ENCODE measurements at regions not wholly inside any gene's neighbourhood (a gene's known extent, or its start where the extent isn't known, plus 50 kb on each side); places are given as distances from the start of the nearest gene placed in this dataset.

DNA sequence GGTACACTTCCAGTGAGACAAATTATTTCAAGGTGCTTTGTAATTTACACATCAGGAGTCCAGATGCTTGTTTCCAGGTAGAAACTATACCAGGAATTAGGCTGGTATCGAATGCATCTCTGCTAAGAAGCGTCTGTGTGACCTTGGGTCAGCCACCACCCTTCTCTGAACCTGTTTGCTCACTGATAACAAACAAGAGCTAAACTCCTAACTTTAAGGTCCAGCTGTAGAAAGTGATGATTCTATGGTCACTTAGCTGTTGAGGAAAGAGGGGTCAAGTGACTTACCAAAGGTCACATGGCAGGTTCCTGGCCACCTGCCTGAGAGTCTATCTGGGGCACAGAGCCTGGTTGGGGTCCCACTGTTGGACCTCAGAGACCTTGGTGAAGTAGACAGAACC lies 95.4 kb downstream of the HIF1AN start:
- H3K27me3 ChIP-seq (ENCODE audit: control insufficient read depth, extremely low read depth, insufficient read depth, low read length), result peaks cover 10% of the 10 kb centered on the region
- no peak for DNase-seq (ENCODE audit: low read depth, low spot score)

DNA sequence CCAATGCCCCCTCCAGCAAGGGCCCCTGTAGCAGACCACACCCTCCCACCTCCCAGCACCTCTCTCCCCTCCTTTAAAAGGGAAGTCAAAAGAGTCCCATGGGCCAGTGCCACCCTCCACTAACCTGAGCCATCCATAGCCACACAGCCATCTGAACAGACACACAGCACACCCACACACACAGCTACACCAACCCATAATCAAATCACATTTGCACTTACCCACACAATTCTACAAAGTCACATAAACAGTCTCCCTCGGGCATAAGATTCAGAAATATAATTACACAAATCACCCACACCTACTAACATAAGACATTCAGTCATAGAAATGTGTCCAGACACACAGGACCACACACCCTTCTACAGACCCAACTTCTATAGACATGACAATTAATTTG lies 96.3 kb downstream of the HIF1AN start:
- H4K20me1 ChIP-seq (ENCODE audit: control insufficient read depth, extremely low read depth, insufficient read depth, low read length), result no peaks in the 10 kb centered on the region
- H3K9ac ChIP-seq (ENCODE audit: control insufficient read depth, extremely low read depth, insufficient read depth, low read length), result no peak overlapping the region
- H3K9me1 ChIP-seq (ENCODE audit: control insufficient read depth, extremely low read depth, insufficient read depth, low read length), result no peaks in the 10 kb centered on the region
- H3K36me3 ChIP-seq (ENCODE audit: control insufficient read depth in 2 of 2, extremely low read depth in 1 of 2, insufficient read depth in 2 of 2, low read length in 2 of 2), result no peaks in the 10 kb centered on the region
- no peaks in the 10 kb centered on the region for H3K4me1 ChIP-seq (ENCODE audit: control insufficient read depth, extremely low read depth, insufficient read depth, low read length)
- no peak overlapping the region for H2AFZ ChIP-seq (ENCODE audit: control insufficient read depth, low read length)
- TF ChIP-seq, protein P1, sequence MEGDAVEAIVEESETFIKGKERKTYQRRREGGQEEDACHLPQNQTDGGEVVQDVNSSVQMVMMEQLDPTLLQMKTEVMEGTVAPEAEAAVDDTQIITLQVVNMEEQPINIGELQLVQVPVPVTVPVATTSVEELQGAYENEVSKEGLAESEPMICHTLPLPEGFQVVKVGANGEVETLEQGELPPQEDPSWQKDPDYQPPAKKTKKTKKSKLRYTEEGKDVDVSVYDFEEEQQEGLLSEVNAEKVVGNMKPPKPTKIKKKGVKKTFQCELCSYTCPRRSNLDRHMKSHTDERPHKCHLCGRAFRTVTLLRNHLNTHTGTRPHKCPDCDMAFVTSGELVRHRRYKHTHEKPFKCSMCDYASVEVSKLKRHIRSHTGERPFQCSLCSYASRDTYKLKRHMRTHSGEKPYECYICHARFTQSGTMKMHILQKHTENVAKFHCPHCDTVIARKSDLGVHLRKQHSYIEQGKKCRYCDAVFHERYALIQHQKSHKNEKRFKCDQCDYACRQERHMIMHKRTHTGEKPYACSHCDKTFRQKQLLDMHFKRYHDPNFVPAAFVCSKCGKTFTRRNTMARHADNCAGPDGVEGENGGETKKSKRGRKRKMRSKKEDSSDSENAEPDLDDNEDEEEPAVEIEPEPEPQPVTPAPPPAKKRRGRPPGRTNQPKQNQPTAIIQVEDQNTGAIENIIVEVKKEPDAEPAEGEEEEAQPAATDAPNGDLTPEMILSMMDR (optimal IDR thresholded peaks at IDR 0.05 in 1 of 3, IDR thresholded peaks at IDR 0.05 in 1 of 3, conservative IDR thresholded peaks at IDR 0.05 in 1 of 3; ENCODE audit: extremely low read depth in 1 of 3, insufficient read depth in 2 of 3, low read length in 3 of 3), result no peak
- no peak for TF ChIP-seq EZH2 (IDR thresholded peaks at IDR 0.05; ENCODE audit: low read length)
- dilution Hi-C loops (cut with MboI; ENCODE audit: extremely low pct_ligation_motif_present, low sequenced_read_pairs), result no loop called here
- no peak for FAIRE-seq
- H3K9me3 ChIP-seq (ENCODE audit: control insufficient read depth, low read depth, low read length), result no peaks in the 10 kb centered on the region
- no peaks in the 10 kb centered on the region for H3K79me2 ChIP-seq (ENCODE audit: control insufficient read depth, insufficient read depth, low read length)
- H3K27me3 ChIP-seq (ENCODE audit: control insufficient read depth, extremely low read depth, insufficient read depth, low read length), result peaks cover 9% of the 10 kb centered on the region
- H3K4me2 ChIP-seq (ENCODE audit: control insufficient read depth, extremely low read depth, insufficient read depth, low read depth, low read length), result no peak overlapping the region
- no peak overlapping the region for H3K27ac ChIP-seq (ENCODE audit: control insufficient read depth, insufficient read depth, low read length)
- H3K4me3 ChIP-seq (ENCODE audit: control insufficient read depth in 2 of 3, extremely low read depth in 1 of 3, insufficient read depth in 2 of 3, low read depth in 1 of 3, low read length in 3 of 3), result no peak overlapping the region
- DNase-seq (ENCODE audit: low read depth, low spot score), result no peak

More for the DNA sequence above, 95.4 kb downstream of the HIF1AN start:
- H3K79me2 ChIP-seq (ENCODE audit: control insufficient read depth, insufficient read depth, low read length), result no peaks in the 10 kb centered on the region
- no peaks in the 10 kb centered on the region for H4K20me1 ChIP-seq (ENCODE audit: control insufficient read depth, extremely low read depth, insufficient read depth, low read length)
- H3K27ac ChIP-seq (ENCODE audit: control insufficient read depth, insufficient read depth, low read length), result no peak overlapping the region
- H3K9ac ChIP-seq (ENCODE audit: control insufficient read depth, extremely low read depth, insufficient read depth, low read length), result no peak overlapping the region
- no peaks in the 10 kb centered on the region for H3K4me1 ChIP-seq (ENCODE audit: control insufficient read depth, extremely low read depth, insufficient read depth, low read length)
- no peak overlapping the region for H3K4me2 ChIP-seq (ENCODE audit: control insufficient read depth, extremely low read depth, insufficient read depth, low read depth, low read length)
- no peak overlapping the region for H2AFZ ChIP-seq (ENCODE audit: control insufficient read depth, low read length)
- no peak overlapping the region for H3K4me3 ChIP-seq (ENCODE audit: control insufficient read depth in 2 of 3, extremely low read depth in 1 of 3, insufficient read depth in 2 of 3, low read depth in 1 of 3, low read length in 3 of 3)
- no peak for FAIRE-seq
- no peak for TF ChIP-seq EZH2 (IDR thresholded peaks at IDR 0.05; ENCODE audit: low read length)
- TF ChIP-seq, protein P1 (optimal IDR thresholded peaks at IDR 0.05 in 1 of 3, IDR thresholded peaks at IDR 0.05 in 1 of 3, conservative IDR thresholded peaks at IDR 0.05 in 1 of 3; ENCODE audit: extremely low read depth in 1 of 3, insufficient read depth in 2 of 3, low read length in 3 of 3), result no peak
- no peaks in the 10 kb centered on the region for H3K9me3 ChIP-seq (ENCODE audit: control insufficient read depth, low read depth, low read length)
- dilution Hi-C loops (cut with MboI; ENCODE audit: extremely low pct_ligation_motif_present, low sequenced_read_pairs), result no loop called here
- H3K9me1 ChIP-seq (ENCODE audit: control insufficient read depth, extremely low read depth, insufficient read depth, low read length), result no peaks in the 10 kb centered on the region
- H3K36me3 ChIP-seq (ENCODE audit: control insufficient read depth in 2 of 2, extremely low read depth in 1 of 2, insufficient read depth in 2 of 2, low read length in 2 of 2), result no peaks in the 10 kb centered on the region
